Keratinocyte (primary cell): ENCODE measurements at regions not wholly inside any gene's neighbourhood (a gene's known extent, or its start where the extent isn't known, plus 50 kb on each side); places are given as distances from the start of the nearest gene placed in this dataset.
A peak's percentile ranks its signal among the peaks of the same experiment; 100 is the strongest.

Source experiments
- DNase-seq: peaks from one replicate; pipeline ENCODE4 v3.0.0-alpha.2; 2011; ENCODE audit warnings: low read depth, missing footprints, low spot score
- FAIRE-seq: peaks from 2 replicates; lab custom pipeline; 2011; peaks lifted over from hg19 to GRCh38; lab: Jason Lieb, UNC
- H2AFZ ChIP-seq: 2 replicates; pipeline ENCODE4 v1.6.0; 2012; ENCODE audit warnings: low read length, control low read depth, inconsistent platforms; ENCODE audit not compliant: control insufficient read depth
- H3K27ac ChIP-seq: 2 replicates; pipeline ENCODE4 v1.5.1; 2011; ENCODE audit warnings: low read length; ENCODE audit not compliant: control insufficient read depth, insufficient read depth
- H3K27me3 ChIP-seq: 3 replicates; pipeline ENCODE4 v1.6.0; 2011; ENCODE audit warnings: low read length; ENCODE audit not compliant: control insufficient read depth, insufficient read depth; ENCODE audit errors: extremely low read depth
- H3K36me3 ChIP-seq, 2 experiments: 2 replicates in 1 of 2; 3 replicates in 1 of 2; pipeline ENCODE4 v1.5.1; 2011; ENCODE audit warnings: low read length in 2 of 2, mild to moderate bottlenecking in 1 of 2; ENCODE audit not compliant: control insufficient read depth in 2 of 2, insufficient read depth in 2 of 2; ENCODE audit errors: extremely low read depth in 1 of 2
- H3K4me1 ChIP-seq: 3 replicates; pipeline ENCODE4 v1.5.1; 2011; ENCODE audit warnings: low read length; ENCODE audit not compliant: control insufficient read depth, insufficient read depth; ENCODE audit errors: extremely low read depth
- H3K4me2 ChIP-seq: 3 replicates; pipeline ENCODE4 v1.6.0; 2011; ENCODE audit warnings: low read depth, low read length; ENCODE audit not compliant: control insufficient read depth, insufficient read depth; ENCODE audit errors: extremely low read depth
- H3K4me3 ChIP-seq, 3 experiments: fragments of 200-600 bp in 1 of 3; sonication (generic) in 1 of 3; 2 replicates in 2 of 3; 3 replicates in 1 of 3; pipeline ENCODE4 v1.5.1; 2011 to 2016; ENCODE audit warnings: low read length in 3 of 3, mild to moderate bottlenecking in 3 of 3, control low read depth in 2 of 3, inconsistent platforms in 1 of 3, low read depth in 1 of 3, mixed read lengths in 1 of 3, mixed run types in 1 of 3, moderate library complexity in 1 of 3; ENCODE audit not compliant: control insufficient read depth in 2 of 3, insufficient read depth in 2 of 3; ENCODE audit errors: extremely low read depth in 1 of 3
- H3K79me2 ChIP-seq: 2 replicates; pipeline ENCODE4 v1.6.0; 2012; ENCODE audit warnings: low read length; ENCODE audit not compliant: control insufficient read depth, insufficient read depth
- H3K9ac ChIP-seq: 3 replicates; pipeline ENCODE4 v1.6.0; 2011; ENCODE audit warnings: low read length; ENCODE audit not compliant: control insufficient read depth, insufficient read depth; ENCODE audit errors: extremely low read depth
- H3K9me1 ChIP-seq: 3 replicates; pipeline ENCODE4 v1.6.0; 2011; ENCODE audit warnings: low read length; ENCODE audit not compliant: control insufficient read depth, insufficient read depth; ENCODE audit errors: extremely low read depth
- H3K9me3 ChIP-seq: 2 replicates; pipeline ENCODE4 v1.5.1; 2012; ENCODE audit warnings: low read depth, low read length; ENCODE audit not compliant: control insufficient read depth
- H4K20me1 ChIP-seq: 3 replicates; pipeline ENCODE4 v1.6.0; 2011; ENCODE audit warnings: low read length; ENCODE audit not compliant: control insufficient read depth, insufficient read depth; ENCODE audit errors: extremely low read depth
- EZH2 ChIP-seq: IDR thresholded peaks from one replicate; pipeline ENCODE4 v1.6.1; 2012; ENCODE audit warnings: inconsistent platforms, mild to moderate bottlenecking, low read length, moderate library complexity
- dilution Hi-C: fragments of 300-500 bp; cut with MboI; formaldehyde crosslinking; loops from one replicate; pipeline ENCODE4 v1.7.0; 2020; ENCODE audit warnings: low sequenced_read_pairs; ENCODE audit not compliant: extremely low pct_ligation_motif_present
- TF ChIP-seq, protein P1 (sequence below), 3 experiments: IDR thresholded peaks in 1 of 3; conservative IDR thresholded peaks in 1 of 3; optimal IDR thresholded peaks in 1 of 3; 2 replicates in 2 of 3; 3 replicates in 1 of 3; pipeline versions ENCODE3 to v1.5.1; 2011; ENCODE audit warnings: low read length in 3 of 3, mild to moderate bottlenecking in 3 of 3, moderate library complexity in 2 of 3, control low read depth in 1 of 3, inconsistent platforms in 1 of 3; ENCODE audit not compliant: insufficient read depth in 2 of 3; ENCODE audit errors: extremely low read depth in 1 of 3

DNA sequence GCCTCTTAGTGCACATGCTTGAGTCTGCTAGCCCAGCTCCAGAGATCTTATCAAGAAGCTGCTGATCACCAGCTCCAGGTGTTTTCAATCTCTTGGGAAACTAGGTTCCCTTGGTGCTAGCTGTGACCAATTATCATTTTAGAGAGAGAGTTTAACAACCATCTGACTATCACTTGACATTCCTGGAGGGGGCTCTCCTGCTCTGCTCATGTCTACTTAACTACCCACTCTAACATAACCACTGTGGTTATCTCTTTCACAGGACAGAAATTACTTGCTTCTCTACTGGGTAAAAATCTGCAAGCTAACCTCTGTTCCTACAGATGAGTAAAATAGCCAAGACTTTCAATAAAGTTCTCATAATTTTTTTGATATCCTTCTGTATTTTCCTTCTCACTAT, 823.4 kb upstream of the GJE1 start:
- FAIRE-seq (peak; percentile 23), DNase-seq (no peak)
- no peaks in the 10 kb centered on the region for H3K4me1 ChIP-seq
- H3K27ac ChIP-seq, result no peak overlapping the region
- no peak overlapping the region for H3K9ac ChIP-seq
- no peak overlapping the region for H2AFZ ChIP-seq
- dilution Hi-C loops, result no loop called here
- no peaks in the 10 kb centered on the region for H3K9me1 ChIP-seq
- no peaks in the 10 kb centered on the region for H3K36me3 ChIP-seq
- no peaks in the 10 kb centered on the region for H4K20me1 ChIP-seq
- H3K79me2 ChIP-seq, result no peaks in the 10 kb centered on the region
- no peak overlapping the region for H3K4me2 ChIP-seq
- H3K9me3 ChIP-seq, result no peaks in the 10 kb centered on the region
- no peak overlapping the region for H3K4me3 ChIP-seq
- no peaks in the 10 kb centered on the region for H3K27me3 ChIP-seq
- no peak for TF ChIP-seq EZH2
- TF ChIP-seq, protein P1, sequence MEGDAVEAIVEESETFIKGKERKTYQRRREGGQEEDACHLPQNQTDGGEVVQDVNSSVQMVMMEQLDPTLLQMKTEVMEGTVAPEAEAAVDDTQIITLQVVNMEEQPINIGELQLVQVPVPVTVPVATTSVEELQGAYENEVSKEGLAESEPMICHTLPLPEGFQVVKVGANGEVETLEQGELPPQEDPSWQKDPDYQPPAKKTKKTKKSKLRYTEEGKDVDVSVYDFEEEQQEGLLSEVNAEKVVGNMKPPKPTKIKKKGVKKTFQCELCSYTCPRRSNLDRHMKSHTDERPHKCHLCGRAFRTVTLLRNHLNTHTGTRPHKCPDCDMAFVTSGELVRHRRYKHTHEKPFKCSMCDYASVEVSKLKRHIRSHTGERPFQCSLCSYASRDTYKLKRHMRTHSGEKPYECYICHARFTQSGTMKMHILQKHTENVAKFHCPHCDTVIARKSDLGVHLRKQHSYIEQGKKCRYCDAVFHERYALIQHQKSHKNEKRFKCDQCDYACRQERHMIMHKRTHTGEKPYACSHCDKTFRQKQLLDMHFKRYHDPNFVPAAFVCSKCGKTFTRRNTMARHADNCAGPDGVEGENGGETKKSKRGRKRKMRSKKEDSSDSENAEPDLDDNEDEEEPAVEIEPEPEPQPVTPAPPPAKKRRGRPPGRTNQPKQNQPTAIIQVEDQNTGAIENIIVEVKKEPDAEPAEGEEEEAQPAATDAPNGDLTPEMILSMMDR (optimal IDR thresholded peaks at IDR 0.05 in 1 of 3, IDR thresholded peaks at IDR 0.05 in 1 of 3, conservative IDR thresholded peaks at IDR 0.05 in 1 of 3; ENCODE audit: extremely low read depth in 1 of 3, insufficient read depth in 2 of 3, low read length in 3 of 3), result no peak

DNA sequence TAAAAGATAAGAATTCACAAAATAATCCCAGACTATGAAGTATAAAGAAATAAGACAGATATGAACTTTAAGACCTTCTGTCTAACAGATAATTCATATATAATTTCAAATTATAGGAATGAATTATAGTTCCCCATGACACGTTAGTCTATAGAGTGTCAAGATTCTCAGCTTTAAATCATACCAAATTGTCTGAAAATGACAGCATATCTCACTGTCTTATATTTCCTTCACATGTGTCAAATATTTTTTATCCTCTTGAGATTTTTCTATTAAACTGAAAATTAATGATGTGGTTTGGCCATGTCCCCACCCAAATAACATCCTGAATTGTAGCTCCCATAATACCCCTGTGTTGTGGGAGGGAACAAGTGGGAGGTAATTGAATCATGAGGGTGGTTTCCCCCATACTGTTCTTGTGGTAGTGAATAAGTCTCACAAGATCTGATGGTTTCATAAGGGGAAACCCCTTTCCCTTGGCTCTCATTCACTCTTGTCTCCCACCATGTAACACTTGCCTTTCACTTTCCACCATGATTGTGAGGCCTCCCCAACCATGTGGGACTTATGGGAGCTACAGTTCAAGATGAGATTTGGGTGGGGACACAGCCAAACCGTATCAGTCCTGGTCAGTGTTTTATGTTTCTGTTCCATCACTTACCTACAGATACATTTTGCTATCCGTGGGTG, 825.3 kb upstream of the GJE1 start:
- dilution Hi-C loops, result no loop called here
- Histone ChIP-seq H2AFZ (no peak overlapping the region), H3K27me3 (no peaks in the 10 kb centered on the region), H3K36me3 (no peaks in the 10 kb centered on the region), H3K4me2 (no peak overlapping the region), H3K79me2 (no peaks in the 10 kb centered on the region), H3K9me3 (no peaks in the 10 kb centered on the region), H3K4me3 (no peak overlapping the region), H4K20me1 (no peaks in the 10 kb centered on the region), H3K9me1 (no peaks in the 10 kb centered on the region), H3K9ac (no peak overlapping the region), H3K27ac (no peak overlapping the region), H3K4me1 (no peaks in the 10 kb centered on the region)
- FAIRE-seq (no peak), DNase-seq (no peak)
- no peak for TF ChIP-seq EZH2
- TF ChIP-seq, protein P1 (optimal IDR thresholded peaks at IDR 0.05 in 1 of 3, IDR thresholded peaks at IDR 0.05 in 1 of 3, conservative IDR thresholded peaks at IDR 0.05 in 1 of 3; ENCODE audit: extremely low read depth in 1 of 3, insufficient read depth in 2 of 3, low read length in 3 of 3), result no peak
